RWPE2 (cell line): ENCODE measurements at regions not wholly inside any gene's neighbourhood (a gene's known extent, or its start where the extent isn't known, plus 50 kb on each side); places are given as distances from the start of the nearest gene placed in this dataset.

ENCODE experiments used
- ATAC-seq: fragments of 200-7000 bp; cut with Tn5 transposase; 3 replicates; pipeline ENCODE4 v1.9.1; 2021; ENCODE audit warnings: low read depth
- DNase-seq: peaks from one replicate; pipeline ENCODE4 v3.0.0-alpha.2; 2020; ENCODE audit warnings: low spot score
- H3K27ac ChIP-seq: fragments of 450-650 bp; 2 replicates; pipeline ENCODE4 v1.5.1; 2017; ENCODE audit warnings: mild to moderate bottlenecking; ENCODE audit not compliant: poor library complexity, severe bottlenecking
- H3K27me3 ChIP-seq: fragments of 250-450 bp; sonication (Bioruptor Pico); 2 replicates; pipeline ENCODE4 v1.5.1; 2021; ENCODE audit warnings: mild to moderate bottlenecking, moderate library complexity; ENCODE audit not compliant: insufficient read depth, poor library complexity, severe bottlenecking
- H3K36me3 ChIP-seq: fragments of 250-450 bp; sonication (Bioruptor Pico); 2 replicates; pipeline ENCODE4 v1.5.1; 2020; ENCODE audit warnings: low read depth, mild to moderate bottlenecking, moderate library complexity
- H3K4me1 ChIP-seq: fragments of 250-450 bp; sonication (Bioruptor Pico); 2 replicates; pipeline ENCODE4 v1.5.1; 2021; ENCODE audit warnings: mild to moderate bottlenecking, moderate library complexity; ENCODE audit not compliant: insufficient read depth, poor library complexity, severe bottlenecking
- H3K4me3 ChIP-seq: fragments of 250-450 bp; sonication (Bioruptor Pico); 2 replicates; pipeline ENCODE4 v1.5.1; 2021; ENCODE audit warnings: mild to moderate bottlenecking, moderate library complexity; ENCODE audit not compliant: severe bottlenecking
- H3K9me3 ChIP-seq: fragments of 250-450 bp; sonication (Bioruptor Pico); 2 replicates; pipeline ENCODE4 v1.5.1; 2021; ENCODE audit warnings: mild to moderate bottlenecking, moderate library complexity; ENCODE audit not compliant: severe bottlenecking
- TF ChIP-seq, protein P1 (sequence below): fragments of 450-650 bp; IDR thresholded peaks from one replicate; pipeline ENCODE4 v1.5.1; 2017; ENCODE audit warnings: mild to moderate bottlenecking, moderate library complexity; ENCODE audit not compliant: poor library complexity, severe bottlenecking

DNA sequence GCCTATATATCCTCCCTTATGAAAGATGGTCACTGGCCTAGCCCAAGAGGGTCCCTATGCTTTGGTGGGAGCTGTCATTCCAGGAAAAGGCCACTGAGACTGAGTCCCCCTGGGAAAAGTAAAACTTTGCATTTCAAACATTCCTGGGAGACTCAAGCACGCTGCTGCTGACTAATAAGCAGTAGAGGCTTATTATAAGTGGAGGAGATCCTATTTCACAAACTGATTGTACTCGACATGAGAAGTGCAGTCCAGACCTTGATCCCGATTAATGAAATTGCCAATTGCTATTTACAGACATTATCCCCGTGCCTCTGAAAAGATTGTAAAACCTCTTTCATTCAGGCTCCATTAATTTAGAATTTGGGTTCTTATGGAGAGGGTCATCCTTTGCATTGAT lies 96.6 kb downstream of the EMP1 start:
- no peak for DNase-seq
- H3K36me3 ChIP-seq, result no peaks in the 10 kb centered on the region
- ATAC-seq, result no peak
- H3K4me3 ChIP-seq, result no peak overlapping the region
- no peaks in the 10 kb centered on the region for H3K9me3 ChIP-seq
- H3K4me1 ChIP-seq, result no peaks in the 10 kb centered on the region
- H3K27me3 ChIP-seq, result no peaks in the 10 kb centered on the region
- H3K27ac ChIP-seq, result no peak overlapping the region
- TF ChIP-seq, protein P1, sequence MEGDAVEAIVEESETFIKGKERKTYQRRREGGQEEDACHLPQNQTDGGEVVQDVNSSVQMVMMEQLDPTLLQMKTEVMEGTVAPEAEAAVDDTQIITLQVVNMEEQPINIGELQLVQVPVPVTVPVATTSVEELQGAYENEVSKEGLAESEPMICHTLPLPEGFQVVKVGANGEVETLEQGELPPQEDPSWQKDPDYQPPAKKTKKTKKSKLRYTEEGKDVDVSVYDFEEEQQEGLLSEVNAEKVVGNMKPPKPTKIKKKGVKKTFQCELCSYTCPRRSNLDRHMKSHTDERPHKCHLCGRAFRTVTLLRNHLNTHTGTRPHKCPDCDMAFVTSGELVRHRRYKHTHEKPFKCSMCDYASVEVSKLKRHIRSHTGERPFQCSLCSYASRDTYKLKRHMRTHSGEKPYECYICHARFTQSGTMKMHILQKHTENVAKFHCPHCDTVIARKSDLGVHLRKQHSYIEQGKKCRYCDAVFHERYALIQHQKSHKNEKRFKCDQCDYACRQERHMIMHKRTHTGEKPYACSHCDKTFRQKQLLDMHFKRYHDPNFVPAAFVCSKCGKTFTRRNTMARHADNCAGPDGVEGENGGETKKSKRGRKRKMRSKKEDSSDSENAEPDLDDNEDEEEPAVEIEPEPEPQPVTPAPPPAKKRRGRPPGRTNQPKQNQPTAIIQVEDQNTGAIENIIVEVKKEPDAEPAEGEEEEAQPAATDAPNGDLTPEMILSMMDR, result no peak

DNA sequence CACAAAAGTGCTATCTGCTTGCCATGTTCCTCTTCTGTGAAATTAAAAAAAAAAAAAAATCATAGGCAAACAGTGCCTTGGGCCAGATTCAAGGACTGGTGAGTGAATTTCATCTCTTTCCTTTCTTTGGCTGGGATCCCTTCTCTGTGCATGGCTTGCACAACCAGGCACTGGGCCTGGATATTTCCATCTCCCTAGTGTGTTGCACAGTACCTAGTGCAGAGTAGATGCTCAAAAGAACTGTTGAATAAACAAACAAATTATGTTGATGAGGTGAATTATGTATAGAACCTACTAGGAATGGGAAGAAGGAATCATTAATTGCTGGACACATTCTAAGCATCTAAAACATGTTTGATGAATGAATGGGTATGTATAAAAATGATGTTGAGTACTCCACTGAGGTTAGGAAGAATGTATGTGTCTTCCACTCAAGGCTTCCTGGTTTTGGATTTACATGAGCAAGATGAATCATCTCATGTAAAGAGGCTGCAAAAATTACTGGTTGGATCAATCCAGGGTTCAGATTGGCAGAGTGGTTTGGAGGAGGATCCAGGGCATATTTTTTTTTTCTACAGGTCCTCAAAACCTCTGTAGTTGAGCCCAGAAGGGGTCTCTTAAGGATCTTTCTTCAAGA lies 93.2 kb downstream of the EMP1 start:
- Histone ChIP-seq H3K36me3 (no peaks in the 10 kb centered on the region), H3K27me3 (no peaks in the 10 kb centered on the region), H3K4me1 (no peaks in the 10 kb centered on the region), H3K27ac (no peak overlapping the region), H3K4me3 (no peak overlapping the region), H3K9me3 (no peaks in the 10 kb centered on the region)
- DNase-seq, result no peak
- ATAC-seq, result no peak
- TF ChIP-seq, protein P1, result no peak

DNA sequence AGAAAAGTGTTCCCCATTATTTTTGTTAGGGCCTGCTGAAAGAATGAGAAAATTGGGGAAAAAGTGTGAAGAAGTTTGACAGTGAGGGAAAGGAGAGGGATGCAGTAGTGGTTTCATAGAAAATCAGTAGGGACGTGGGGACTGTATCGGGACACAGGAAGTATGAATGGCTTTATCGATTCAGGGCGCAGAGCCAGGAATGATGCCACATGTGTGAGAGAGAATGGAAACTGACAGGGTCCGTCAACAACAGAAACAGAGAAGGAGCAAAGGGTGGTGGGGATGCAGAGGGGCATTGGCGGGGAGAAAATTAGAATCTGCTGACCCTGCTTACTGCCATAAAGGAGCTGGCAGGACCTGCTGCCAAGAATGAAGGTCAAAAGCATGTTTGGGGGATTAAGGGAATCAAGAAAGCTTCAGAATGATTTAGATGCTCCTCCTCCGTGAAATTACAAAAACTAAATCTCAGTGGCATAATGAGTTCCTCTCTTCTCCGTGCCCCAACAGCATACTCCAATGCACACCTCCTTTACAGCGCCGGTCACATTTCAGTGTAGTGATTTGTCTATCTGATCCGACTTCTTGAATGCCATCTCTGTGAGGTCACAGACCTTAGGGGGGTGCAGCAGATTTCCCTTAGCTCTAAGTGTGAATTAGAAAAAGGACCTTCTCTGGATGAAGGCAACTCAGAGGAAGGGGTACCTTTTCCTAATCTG lies 92.6 kb downstream of the EMP1 start:
- Histone ChIP-seq H3K27ac (no peak overlapping the region), H3K9me3 (no peaks in the 10 kb centered on the region), H3K36me3 (no peaks in the 10 kb centered on the region), H3K4me3 (no peak overlapping the region), H3K27me3 (no peaks in the 10 kb centered on the region), H3K4me1 (no peaks in the 10 kb centered on the region)
- DNase-seq (no peak), ATAC-seq (no peak)
- TF ChIP-seq, protein P1, result no peak

DNA sequence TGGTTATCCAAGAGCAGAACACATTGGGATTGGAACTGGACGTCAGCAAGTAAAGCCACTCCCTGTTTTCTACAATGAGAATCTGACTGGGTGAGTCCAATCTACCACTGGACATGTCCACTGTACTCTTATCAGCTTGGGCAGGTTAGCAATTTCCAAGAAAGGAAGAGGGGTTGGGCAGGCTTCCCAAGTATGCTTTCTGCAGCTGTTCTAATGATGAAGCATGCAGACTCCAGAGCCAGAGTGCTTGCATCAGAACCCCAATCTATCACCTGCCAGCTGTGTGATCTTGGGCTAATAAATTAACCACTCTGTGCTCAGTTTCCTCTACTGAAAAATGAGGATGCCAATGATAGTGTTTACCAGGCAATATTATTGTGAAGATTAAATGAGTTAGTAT lies 92.0 kb downstream of the EMP1 start:
- TF ChIP-seq, protein P1, result no peak
- Histone ChIP-seq H3K4me3 (no peak overlapping the region), H3K27me3 (no peaks in the 10 kb centered on the region), H3K27ac (no peak overlapping the region), H3K9me3 (no peaks in the 10 kb centered on the region), H3K36me3 (no peaks in the 10 kb centered on the region), H3K4me1 (no peaks in the 10 kb centered on the region)
- ATAC-seq (no peak), DNase-seq (no peak)

DNA sequence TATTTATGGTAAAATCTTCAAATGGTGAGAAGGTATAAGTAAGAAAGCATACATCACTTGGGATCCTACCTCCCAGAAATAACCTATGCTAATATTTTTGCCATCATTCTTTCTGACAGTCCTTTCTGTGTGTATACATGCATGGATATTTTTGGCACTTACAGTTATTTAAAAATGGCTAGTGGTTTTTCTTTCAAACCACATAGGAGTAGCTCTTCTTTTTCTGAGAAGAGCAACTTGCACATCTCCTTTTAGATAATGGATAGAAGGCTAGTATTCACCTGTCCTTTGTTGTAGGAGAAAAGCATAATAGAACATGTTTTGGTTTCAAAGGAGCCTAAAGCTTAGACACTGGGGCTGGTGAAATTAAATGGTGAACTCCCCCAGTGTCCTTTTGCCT lies 87.3 kb downstream of the EMP1 start:
- Histone ChIP-seq H3K4me1 (no peaks in the 10 kb centered on the region), H3K36me3 (no peaks in the 10 kb centered on the region), H3K27me3 (no peaks in the 10 kb centered on the region), H3K27ac (no peak overlapping the region), H3K4me3 (no peak overlapping the region), H3K9me3 (no peaks in the 10 kb centered on the region)
- no peak for DNase-seq
- ATAC-seq, result no peak
- TF ChIP-seq, protein P1, result no peak
